Activated CD8-positive, alpha-beta memory T cell treated with anti-CD3 and anti-CD28 coated beads, Interleukin-2, amount 10 ng/mL, durations not matched to agents 7 days and 5 days (primary cell): ENCODE measurements at regions not wholly inside any gene's neighbourhood (a gene's known extent, or its start where the extent isn't known, plus 50 kb on each side); places are given as distances from the start of the nearest gene placed in this dataset.

Source experiments
- ATAC-seq: fragments of 150-1000 bp; cut with Tn5 transposase; one replicate; pipeline ENCODE4 v1.10.0; 2021; ENCODE audit warnings: moderate library complexity
- CTCF ChIA-PET: fragments of 350-600 bp; sonication (Branson Sonifier 250); formaldehyde crosslinking; loops from one replicate; lab custom pipeline; 2021; ENCODE audit warnings: antibody characterized with exemption; lab: Charles Lee
- DNase-seq: peaks from one replicate; pipeline ENCODE4 v3.0.0-alpha.2; 2020
- H3K27ac Mint-ChIP-seq: one replicate; pipeline ENCODE4 v1.8.0; 2021; ENCODE audit warnings: mild to moderate bottlenecking, mixed read lengths
- H3K27me3 Mint-ChIP-seq: one replicate; pipeline ENCODE4 v1.8.0; 2021; ENCODE audit warnings: mixed read lengths
- H3K36me3 Mint-ChIP-seq: one replicate; pipeline ENCODE4 v1.8.0; 2021; ENCODE audit warnings: mild to moderate bottlenecking, mixed read lengths
- H3K4me1 Mint-ChIP-seq: one replicate; pipeline ENCODE4 v1.8.0; 2021; ENCODE audit warnings: mixed read lengths
- H3K4me3 Mint-ChIP-seq: one replicate; pipeline ENCODE4 v1.8.0; 2021; ENCODE audit warnings: mild to moderate bottlenecking, moderate library complexity, mixed read lengths
- H3K9me3 Mint-ChIP-seq: one replicate; pipeline ENCODE4 v1.8.0; 2022; ENCODE audit warnings: low read depth, mixed read lengths

DNA sequence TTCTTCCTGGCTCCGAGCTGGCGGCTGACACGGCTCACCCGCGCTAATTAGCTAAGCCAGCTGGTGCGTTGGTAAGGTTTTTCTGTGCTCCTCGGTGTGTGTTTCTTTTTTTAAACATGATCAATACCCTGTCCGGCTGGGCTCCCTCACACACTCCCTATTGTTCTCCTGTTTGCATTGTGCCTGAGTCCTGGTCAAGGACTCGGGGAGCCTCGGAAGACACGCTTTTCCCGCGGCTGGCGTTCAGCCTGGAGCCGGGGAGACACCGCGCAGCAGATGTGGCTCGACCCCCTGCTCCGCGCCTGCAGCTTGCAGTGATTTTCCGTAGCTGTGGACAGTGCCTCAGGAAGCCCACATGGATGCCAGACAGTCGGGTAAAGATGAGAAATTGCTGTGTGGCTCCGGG is 454.9 kb upstream of the CADM1 start:
- DNase-seq = no peak
- CTCF ChIA-PET = no interaction called here
- no peak for ATAC-seq
- no peak overlapping the region for H3K27ac Mint-ChIP-seq
- H3K4me1 Mint-ChIP-seq = no peaks in the 10 kb centered on the region
- H3K9me3 Mint-ChIP-seq = no peaks in the 10 kb centered on the region
- H3K27me3 Mint-ChIP-seq = no peaks in the 10 kb centered on the region
- H3K4me3 Mint-ChIP-seq = no peak overlapping the region
- H3K36me3 Mint-ChIP-seq = no peaks in the 10 kb centered on the region

DNA sequence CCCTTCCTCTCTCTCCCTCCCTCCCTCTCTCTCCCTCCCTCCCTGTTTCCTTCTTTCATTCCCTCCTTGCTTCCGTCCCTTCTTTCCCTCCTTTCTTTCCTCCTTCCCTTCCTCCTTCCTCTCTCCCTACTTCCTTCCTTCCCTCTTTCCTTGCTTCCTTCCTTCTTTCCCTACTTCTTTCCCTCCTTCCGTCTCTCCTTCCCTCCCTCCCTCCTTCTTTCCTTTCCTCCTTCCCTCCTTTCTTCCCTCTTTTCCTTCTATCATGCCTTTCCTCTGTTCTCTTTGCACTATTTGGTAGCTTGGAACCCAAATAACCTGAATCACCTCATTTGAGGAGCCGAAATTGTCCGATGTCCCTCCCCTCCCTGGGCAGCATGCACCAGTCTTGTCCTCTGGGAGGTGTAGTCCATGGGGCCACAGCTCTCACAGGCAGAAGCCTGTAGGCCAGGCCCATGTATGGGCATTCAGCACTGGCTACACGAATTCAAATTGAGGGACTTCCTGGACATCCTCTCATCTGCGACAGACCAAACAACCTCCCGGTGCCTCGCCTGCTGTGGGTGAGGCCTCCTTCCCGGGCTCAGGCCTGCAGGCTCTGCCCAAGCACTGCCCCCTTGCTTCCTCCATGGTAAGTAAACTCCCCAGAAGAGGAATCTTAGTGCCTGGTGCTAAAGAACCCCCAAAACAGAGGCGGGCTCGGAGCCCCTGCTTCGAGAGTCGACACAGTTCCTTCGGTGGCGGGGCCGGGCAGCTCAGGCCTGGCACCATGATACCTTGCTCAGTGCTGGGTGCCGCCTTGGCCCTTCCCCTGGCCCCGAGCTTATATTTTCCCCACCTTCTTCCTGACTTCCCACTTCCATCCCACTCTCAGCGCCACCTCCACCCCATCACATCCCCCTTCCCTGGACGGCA is 454.1 kb upstream of the CADM1 start:
- no peaks in the 10 kb centered on the region for H3K9me3 Mint-ChIP-seq
- no peak overlapping the region for H3K4me3 Mint-ChIP-seq
- H3K36me3 Mint-ChIP-seq = no peaks in the 10 kb centered on the region
- no peak for DNase-seq
- H3K4me1 Mint-ChIP-seq = no peaks in the 10 kb centered on the region
- no peak overlapping the region for H3K27ac Mint-ChIP-seq
- H3K27me3 Mint-ChIP-seq = no peaks in the 10 kb centered on the region
- CTCF ChIA-PET = no interaction called here
- ATAC-seq = no peak

DNA sequence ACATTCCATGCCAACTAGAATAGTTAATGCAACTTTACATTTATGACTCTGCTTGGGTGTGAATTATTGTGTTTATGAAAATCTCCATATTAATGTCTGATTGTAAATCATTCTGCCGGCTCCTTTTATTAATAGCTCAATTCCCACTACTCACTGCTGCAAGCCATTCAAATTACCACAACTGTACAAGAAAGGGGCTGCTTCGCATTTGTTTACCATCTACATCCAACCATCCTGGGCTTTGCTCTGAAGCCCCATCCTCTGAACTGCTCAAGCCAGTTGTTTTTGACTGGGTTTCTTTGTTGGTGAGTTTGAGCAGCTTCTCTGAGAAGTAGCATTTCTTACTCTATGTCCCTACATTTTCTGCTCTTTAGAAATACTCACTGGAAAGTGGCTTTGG is 451.6 kb upstream of the CADM1 start:
- H3K27me3 Mint-ChIP-seq = no peaks in the 10 kb centered on the region
- H3K9me3 Mint-ChIP-seq = peaks cover 6% of the 10 kb centered on the region
- ATAC-seq = no peak
- H3K36me3 Mint-ChIP-seq = no peaks in the 10 kb centered on the region
- no peak for DNase-seq
- CTCF ChIA-PET = no interaction called here
- H3K4me1 Mint-ChIP-seq = no peaks in the 10 kb centered on the region
- no peak overlapping the region for H3K27ac Mint-ChIP-seq
- no peak overlapping the region for H3K4me3 Mint-ChIP-seq

DNA sequence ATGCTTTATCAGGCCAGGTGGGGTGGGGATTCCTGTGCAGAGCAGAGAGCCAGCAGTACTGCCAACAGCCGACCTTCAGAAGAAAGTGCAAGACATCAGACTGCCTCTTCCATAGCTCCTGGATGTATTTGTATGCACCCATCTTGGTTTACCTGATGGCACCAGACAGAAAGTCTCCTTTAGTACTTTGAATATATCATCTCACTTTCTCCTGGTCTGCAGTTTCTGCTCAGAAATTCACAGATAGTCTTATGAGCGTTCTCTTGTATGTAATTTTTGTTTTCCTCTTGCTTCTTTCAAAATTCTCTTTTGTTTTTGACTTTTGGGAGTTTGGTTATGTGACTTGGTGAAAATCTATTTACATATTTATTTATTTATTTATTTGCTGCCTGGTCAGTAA is 446.4 kb upstream of the CADM1 start:
- no peak for ATAC-seq
- no peaks in the 10 kb centered on the region for H3K4me1 Mint-ChIP-seq
- DNase-seq = no peak
- H3K9me3 Mint-ChIP-seq = peaks cover 6% of the 10 kb centered on the region
- no peak overlapping the region for H3K27ac Mint-ChIP-seq
- H3K27me3 Mint-ChIP-seq = no peaks in the 10 kb centered on the region
- CTCF ChIA-PET = no interaction called here
- H3K36me3 Mint-ChIP-seq = no peaks in the 10 kb centered on the region
- H3K4me3 Mint-ChIP-seq = no peak overlapping the region

DNA sequence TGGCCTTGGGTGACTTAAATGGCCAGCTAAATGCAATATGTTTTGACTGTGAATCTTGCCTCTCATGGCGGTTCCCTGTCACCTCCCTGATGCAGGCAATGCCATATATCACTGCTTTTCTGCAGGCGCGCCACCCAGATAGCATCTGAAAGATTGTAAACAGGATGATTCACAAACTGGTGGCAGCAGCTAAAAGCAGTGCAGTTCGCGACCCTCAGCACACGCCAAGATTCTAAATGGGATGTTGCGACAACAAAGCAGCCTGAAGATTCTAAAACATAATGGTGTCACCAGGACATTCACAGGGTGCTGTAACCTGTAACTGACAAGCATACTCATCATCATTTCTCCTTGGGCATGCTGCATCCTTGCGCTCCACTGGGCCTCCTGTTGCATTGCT is 440.4 kb upstream of the CADM1 start:
- no peaks in the 10 kb centered on the region for H3K4me1 Mint-ChIP-seq

DNA sequence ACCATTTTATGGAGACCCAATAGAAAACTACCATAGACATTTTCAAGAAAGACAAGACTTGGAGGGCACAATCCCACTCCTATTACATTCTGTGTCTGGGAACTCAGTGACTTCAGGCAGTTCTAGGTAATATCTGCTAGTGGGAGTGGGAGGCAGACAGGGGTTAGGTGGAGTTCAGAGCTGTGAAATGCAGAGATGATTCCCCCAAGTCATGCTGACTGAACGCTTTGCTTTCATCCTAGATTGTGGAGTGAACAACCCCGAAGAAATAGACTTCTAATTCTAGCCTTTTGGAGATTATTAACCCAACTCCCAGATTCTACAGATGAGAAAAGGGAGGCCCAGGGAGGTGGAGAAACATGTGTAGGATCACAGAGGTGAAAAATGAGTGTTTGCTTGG is 437.8 kb upstream of the CADM1 start:
- Mint-ChIP-seq H3K27ac (no peak overlapping the region), H3K4me3 (no peak overlapping the region), H3K9me3 (no peaks in the 10 kb centered on the region), H3K36me3 (no peaks in the 10 kb centered on the region), H3K27me3 (no peaks in the 10 kb centered on the region), H3K4me1 (no peaks in the 10 kb centered on the region)
- CTCF ChIA-PET = no interaction called here
- no peak for ATAC-seq
- no peak for DNase-seq

More for the DNA sequence above, 440.4 kb upstream of the CADM1 start:
- H3K36me3 Mint-ChIP-seq = no peaks in the 10 kb centered on the region
- CTCF ChIA-PET = no interaction called here
- no peak overlapping the region for H3K27ac Mint-ChIP-seq
- H3K9me3 Mint-ChIP-seq = no peaks in the 10 kb centered on the region
- H3K4me3 Mint-ChIP-seq = no peak overlapping the region
- no peaks in the 10 kb centered on the region for H3K27me3 Mint-ChIP-seq
- no peak for DNase-seq
- ATAC-seq = no peak

DNA sequence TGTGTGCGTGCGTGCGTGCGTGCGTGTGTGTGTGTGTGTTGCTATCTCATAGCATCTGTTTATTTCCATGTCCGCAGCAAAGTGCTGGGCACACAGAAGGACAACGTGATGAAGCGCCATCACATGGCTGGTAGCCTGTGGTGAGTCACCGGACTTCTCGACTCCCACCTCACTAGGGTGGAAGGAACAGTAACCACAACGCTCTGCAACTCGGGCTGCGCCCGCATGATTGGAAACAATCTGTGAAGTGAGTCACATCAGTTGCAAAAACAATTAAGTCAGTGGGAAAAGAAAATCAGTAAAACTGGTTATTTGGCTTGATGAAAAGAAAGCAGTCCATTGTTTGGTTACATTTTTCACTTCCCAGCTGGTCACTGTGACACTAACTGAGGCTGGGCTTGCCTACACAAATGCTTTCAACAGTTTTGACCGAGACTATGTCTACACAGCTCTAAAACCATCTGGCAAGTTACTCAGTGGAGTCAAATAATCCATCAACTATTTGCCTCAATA is 437.3 kb upstream of the CADM1 start:
- no peaks in the 10 kb centered on the region for H3K36me3 Mint-ChIP-seq
- no peak overlapping the region for H3K4me3 Mint-ChIP-seq
- no peak for DNase-seq
- H3K4me1 Mint-ChIP-seq = no peaks in the 10 kb centered on the region
- no peaks in the 10 kb centered on the region for H3K9me3 Mint-ChIP-seq
- H3K27me3 Mint-ChIP-seq = no peaks in the 10 kb centered on the region
- CTCF ChIA-PET = no interaction called here
- no peak for ATAC-seq
- H3K27ac Mint-ChIP-seq = no peak overlapping the region

DNA sequence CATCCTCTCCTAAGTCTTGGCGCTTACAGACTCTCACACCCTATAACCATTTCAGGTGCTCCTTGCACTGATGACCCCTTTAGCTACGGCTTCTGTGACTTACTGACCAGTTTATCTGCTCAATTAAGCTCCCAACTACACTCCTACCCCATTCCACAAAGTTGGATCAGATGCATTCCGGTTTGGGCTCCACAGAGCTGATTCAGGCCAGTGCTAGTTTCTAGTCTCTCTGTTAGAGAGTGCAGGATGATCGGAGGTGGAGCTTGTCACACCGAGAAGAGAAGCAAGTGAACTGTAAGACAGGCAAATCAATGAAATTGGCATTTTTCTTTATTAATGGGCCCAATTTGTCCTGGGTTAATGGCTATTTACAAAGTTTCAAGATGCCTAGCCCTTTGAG is 436.8 kb upstream of the CADM1 start:
- no peak overlapping the region for H3K4me3 Mint-ChIP-seq
- CTCF ChIA-PET = no interaction called here
- H3K27ac Mint-ChIP-seq = no peak overlapping the region
- ATAC-seq (no peak), DNase-seq (no peak)
- no peaks in the 10 kb centered on the region for H3K4me1 Mint-ChIP-seq
- H3K27me3 Mint-ChIP-seq = no peaks in the 10 kb centered on the region
- H3K36me3 Mint-ChIP-seq = no peaks in the 10 kb centered on the region
- H3K9me3 Mint-ChIP-seq = no peaks in the 10 kb centered on the region

DNA sequence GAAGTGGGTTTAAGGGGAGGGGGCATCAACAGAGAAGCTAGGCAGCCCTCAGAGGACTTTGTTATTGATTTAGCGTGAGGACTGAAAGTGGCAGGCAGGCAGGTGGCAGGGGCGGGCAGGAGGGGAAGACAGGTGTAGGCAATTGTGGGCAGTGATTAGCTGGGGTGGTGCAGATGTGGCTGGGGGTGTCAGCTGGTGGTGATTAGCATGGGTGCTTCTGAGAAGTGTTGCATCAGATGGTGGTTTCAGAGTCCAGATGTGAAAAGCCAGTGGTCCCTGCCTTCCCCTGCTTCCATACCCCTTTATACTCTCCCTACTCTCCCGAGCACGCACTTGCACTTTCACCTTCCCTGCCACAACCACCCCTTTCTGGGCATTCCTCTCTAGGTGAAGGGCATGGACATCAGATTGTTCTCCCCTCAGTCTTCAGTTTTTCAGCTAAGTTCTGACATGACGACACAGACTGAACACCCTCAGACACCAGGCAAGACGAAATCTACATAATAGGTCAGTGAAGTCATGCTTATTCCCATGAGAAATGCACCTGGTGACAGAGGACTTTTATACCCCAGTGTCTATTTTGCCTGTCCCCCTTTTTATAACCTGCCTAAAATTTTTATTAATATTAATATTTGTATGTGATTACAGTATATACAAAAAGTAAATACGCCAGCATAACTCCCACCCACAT is 435.7 kb upstream of the CADM1 start:
- Mint-ChIP-seq H3K9me3 (no peaks in the 10 kb centered on the region), H3K27me3 (no peaks in the 10 kb centered on the region), H3K4me1 (no peaks in the 10 kb centered on the region), H3K36me3 (no peaks in the 10 kb centered on the region), H3K4me3 (no peak overlapping the region), H3K27ac (no peak overlapping the region)
- DNase-seq = no peak
- CTCF ChIA-PET = no interaction called here
- no peak for ATAC-seq

DNA sequence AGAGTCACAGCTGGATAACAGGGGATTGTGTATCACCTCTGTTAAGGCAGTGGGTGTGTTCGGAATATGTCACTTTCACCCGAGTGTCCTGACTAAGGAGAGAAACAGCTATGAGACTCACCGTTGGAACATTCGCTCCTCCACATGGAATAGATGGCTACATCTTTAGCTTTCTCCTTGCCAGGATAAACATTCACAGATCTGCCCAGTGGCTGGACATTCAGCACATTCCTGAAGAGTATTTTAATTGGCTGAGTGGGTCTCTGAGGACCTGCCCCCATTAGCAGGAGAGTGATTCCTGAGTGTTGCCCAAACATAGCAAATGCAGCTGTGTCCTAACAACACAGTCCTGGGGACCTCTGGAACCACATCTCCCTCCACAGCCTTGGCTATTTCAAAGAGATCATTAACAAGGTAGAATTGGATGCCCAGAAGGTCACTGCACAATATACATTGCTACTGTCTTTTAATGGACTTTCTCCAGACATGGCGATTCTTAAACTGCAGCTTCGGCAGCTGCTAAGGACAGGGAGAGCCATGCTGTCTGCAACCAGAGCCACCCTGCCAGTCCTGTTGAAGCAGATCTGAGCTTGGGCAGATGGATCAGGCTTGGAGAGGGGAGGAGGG is 435.0 kb upstream of the CADM1 start:
- no peaks in the 10 kb centered on the region for H3K36me3 Mint-ChIP-seq
- no peak overlapping the region for H3K27ac Mint-ChIP-seq
- H3K4me1 Mint-ChIP-seq = no peaks in the 10 kb centered on the region
- H3K27me3 Mint-ChIP-seq = no peaks in the 10 kb centered on the region
- no peak for ATAC-seq
- CTCF ChIA-PET = no interaction called here
- no peak for DNase-seq
- no peaks in the 10 kb centered on the region for H3K9me3 Mint-ChIP-seq
- no peak overlapping the region for H3K4me3 Mint-ChIP-seq

DNA sequence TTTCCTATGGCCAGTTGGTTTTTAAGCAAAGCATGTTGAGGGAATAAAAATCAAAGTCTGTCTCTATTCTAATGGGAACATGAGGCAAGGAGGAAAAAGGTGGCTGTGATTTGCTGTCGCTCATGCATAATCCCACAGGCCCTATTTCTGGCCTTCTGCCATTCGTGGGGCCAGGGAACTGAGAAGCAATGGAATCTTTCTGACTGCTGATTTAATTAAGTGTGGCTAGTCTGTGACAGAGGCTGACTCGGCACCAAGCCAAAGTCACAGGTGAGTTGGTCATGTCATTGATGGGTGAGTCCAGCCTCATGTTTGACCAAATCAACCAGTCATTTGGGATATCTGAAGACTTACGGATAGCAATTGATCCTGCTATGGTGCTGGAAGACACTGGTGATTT is 429.3 kb upstream of the CADM1 start:
- ATAC-seq (no peak), DNase-seq (no peak)
- Mint-ChIP-seq H3K4me3 (no peak overlapping the region), H3K27ac (no peak overlapping the region), H3K27me3 (no peaks in the 10 kb centered on the region), H3K36me3 (no peaks in the 10 kb centered on the region), H3K4me1 (no peaks in the 10 kb centered on the region), H3K9me3 (no peaks in the 10 kb centered on the region)
- CTCF ChIA-PET = no interaction called here

DNA sequence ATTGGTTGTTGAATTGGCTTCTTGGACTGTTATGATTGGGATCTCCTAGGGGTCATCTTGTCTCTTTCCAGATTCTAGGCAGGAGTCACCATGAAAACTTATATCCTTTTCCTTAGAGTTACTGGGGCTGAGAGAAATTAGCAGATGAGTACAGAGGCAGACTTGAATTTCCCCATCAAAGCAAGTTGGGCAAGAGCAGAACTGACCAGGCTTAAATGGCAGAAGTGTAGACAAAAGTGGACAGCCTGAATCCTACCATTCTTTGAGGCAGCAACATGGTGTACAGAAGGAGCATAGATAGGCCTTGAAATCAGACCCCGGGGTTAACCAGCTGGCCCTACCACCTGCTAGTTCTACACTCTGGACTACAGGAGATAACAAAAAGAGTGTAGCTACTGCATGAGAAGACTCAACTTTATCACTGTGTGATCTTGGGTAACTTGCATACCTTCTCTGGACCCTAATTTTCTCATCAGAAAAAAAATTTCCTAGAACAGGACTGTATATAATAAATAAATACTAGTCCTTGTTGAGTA is 427.4 kb upstream of the CADM1 start:
- H3K27me3 Mint-ChIP-seq = no peaks in the 10 kb centered on the region
- H3K4me3 Mint-ChIP-seq = no peak overlapping the region
- ATAC-seq = no peak
- CTCF ChIA-PET = no interaction called here
- no peak overlapping the region for H3K27ac Mint-ChIP-seq
- no peaks in the 10 kb centered on the region for H3K36me3 Mint-ChIP-seq
- no peak for DNase-seq
- H3K4me1 Mint-ChIP-seq = no peaks in the 10 kb centered on the region
- no peaks in the 10 kb centered on the region for H3K9me3 Mint-ChIP-seq

DNA sequence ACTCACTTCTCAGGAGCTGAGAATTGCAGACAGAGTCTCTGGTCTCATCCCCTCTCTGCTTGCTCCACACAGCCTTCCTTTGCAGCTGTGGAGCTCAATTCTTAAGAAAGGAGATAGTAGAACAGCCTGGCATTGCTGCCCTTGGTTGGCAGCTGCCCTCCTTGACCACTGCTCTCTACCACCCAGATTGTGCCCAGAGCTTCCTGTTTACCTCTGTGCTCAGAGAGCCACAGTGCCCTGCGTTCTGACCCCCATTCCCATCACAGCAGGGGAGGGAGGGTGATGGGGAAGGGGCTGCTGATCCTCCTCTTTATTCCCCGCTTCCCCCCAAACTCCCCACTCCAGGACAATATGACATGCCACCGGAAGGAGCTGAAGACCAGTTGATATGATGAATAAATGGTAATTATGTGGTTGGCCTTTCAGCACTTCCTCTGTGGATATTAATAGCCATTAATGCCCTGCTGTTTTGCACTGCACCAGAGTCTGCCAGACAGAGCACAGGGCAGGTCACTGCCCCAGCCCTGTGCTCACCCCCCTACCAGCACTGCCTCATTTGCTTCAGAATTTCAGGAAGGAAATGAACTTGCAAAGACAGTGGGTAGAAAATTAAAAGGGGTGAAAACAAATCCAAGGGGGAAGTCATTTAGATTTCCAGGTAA is 426.8 kb upstream of the CADM1 start:
- Mint-ChIP-seq H3K9me3 (peaks cover 3% of the 10 kb centered on the region), H3K27ac (no peak overlapping the region), H3K36me3 (no peaks in the 10 kb centered on the region), H3K27me3 (no peaks in the 10 kb centered on the region), H3K4me1 (no peaks in the 10 kb centered on the region), H3K4me3 (no peak overlapping the region)
- ATAC-seq (no peak), DNase-seq (no peak)
- CTCF ChIA-PET = no interaction called here
